Immature natural killer cell (primary cell): ENCODE measurements at regions not wholly inside any gene's neighbourhood (a gene's known extent, or its start where the extent isn't known, plus 50 kb on each side); places are given as distances from the start of the nearest gene placed in this dataset.

Experiments
- DNase-seq, 3 donors: peaks; one replicate each; pipeline ENCODE4 v3.0.0; 2022; ENCODE audit warnings: mixed read lengths in 1 of 3
- H3K27ac Mint-ChIP-seq, 6 donors: one replicate each; pipeline ENCODE4 v1.8.0; 2020; ENCODE audit warnings: mixed read lengths in 6 of 6, mild to moderate bottlenecking in 5 of 6, inconsistent platforms in 4 of 6, moderate library complexity in 3 of 6
- H3K27me3 Mint-ChIP-seq, 3 donors: one replicate each; pipeline ENCODE4 v1.8.0; 2020 to 2021; ENCODE audit warnings: low read depth in 3 of 3, mild to moderate bottlenecking in 3 of 3, mixed read lengths in 3 of 3, moderate library complexity in 3 of 3, inconsistent platforms in 1 of 3
- H3K36me3 Mint-ChIP-seq, 3 donors: one replicate each; pipeline ENCODE4 v1.8.0; 2020; ENCODE audit warnings: mixed read lengths in 3 of 3, inconsistent platforms in 2 of 3, mild to moderate bottlenecking in 2 of 3
- H3K4me1 Mint-ChIP-seq, 2 donors: one replicate each; pipeline ENCODE4 v1.8.0; 2020; ENCODE audit warnings: inconsistent platforms in 2 of 2, mild to moderate bottlenecking in 2 of 2, mixed read lengths in 2 of 2, moderate library complexity in 1 of 2
- H3K4me3 Mint-ChIP-seq, 5 donors: one replicate each; pipeline ENCODE4 v1.8.0; 2020; ENCODE audit warnings: mild to moderate bottlenecking in 5 of 5, mixed read lengths in 5 of 5, inconsistent platforms in 3 of 5, moderate library complexity in 3 of 5
- H3K9me3 Mint-ChIP-seq, 6 donors: one replicate each; pipeline ENCODE4 v1.8.0; 2020; ENCODE audit warnings: mild to moderate bottlenecking in 6 of 6, mixed read lengths in 6 of 6, inconsistent platforms in 4 of 6, moderate library complexity in 3 of 6

DNA sequence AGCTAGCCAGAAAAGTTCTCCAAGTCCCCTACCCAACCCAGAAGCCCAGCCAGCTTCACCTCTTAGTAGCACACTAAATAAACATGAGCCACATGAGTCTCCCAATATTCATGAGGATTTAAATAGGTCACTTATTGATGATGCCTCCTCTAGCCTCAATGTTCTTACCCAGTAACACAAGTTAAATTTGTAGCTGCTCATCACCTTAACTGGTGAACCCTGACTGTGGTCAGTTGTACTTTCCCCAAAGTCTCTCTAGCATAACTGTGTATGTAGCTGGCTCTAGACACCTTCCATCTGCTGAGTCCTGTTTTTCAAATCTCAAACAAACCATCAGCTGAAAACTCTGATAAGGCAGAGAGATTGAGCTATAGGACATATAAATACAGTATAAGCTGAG is 100.3 kb upstream of the ELAVL2 start:
- no peak for DNase-seq
- H3K9me3 Mint-ChIP-seq: peaks cover 3 to 47% (median 28%) of the 10 kb centered on the region in 6 donors
- no peaks in the 10 kb centered on the region for H3K4me1 Mint-ChIP-seq
- no peak overlapping the region for H3K27ac Mint-ChIP-seq
- H3K36me3 Mint-ChIP-seq: peaks cover 0 to 4% (median 0%) of the 10 kb centered on the region in 3 donors
- H3K4me3 Mint-ChIP-seq: no peak overlapping the region
- H3K27me3 Mint-ChIP-seq: no peaks in the 10 kb centered on the region

DNA sequence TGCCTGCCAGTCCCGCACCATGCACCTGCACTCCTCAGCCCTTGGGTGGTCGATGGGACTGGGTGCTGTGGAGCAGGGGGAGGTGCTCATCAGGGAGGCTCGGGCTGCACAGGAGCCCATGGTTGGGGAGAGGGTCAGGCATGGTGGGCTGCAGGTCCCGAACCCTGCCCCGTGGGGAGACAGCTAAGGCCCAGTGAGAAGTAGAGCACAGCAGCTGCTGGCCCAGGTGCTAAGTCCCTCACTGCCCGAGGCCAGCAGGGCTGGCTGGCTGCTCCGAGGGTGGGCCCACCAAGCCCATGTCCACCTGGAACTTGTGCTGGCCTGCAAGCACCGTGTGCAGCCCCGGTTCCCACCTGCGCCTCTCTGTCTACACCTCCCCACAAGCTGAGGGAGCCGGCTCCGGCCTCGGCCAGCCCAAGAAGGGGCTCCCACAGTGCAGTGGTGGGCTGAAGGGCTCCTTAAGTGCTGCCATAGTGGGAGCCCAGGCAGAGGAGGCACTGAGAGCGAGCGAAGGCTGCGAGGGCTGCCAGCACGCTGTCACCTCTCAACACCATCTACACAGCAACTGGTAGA is 88.5 kb upstream of the ELAVL2 start:
- no peak overlapping the region for H3K4me3 Mint-ChIP-seq
- H3K9me3 Mint-ChIP-seq: peaks cover 17 to 57% (median 30%) of the 10 kb centered on the region in 6 donors
- peaks cover 0 to 5% (median 0%) of the 10 kb centered on the region in 3 donors for H3K36me3 Mint-ChIP-seq
- H3K27me3 Mint-ChIP-seq: peaks cover 0 to 3% (median 0%) of the 10 kb centered on the region in 3 donors
- no peaks in the 10 kb centered on the region for H3K4me1 Mint-ChIP-seq
- DNase-seq: no peak
- H3K27ac Mint-ChIP-seq: no peak overlapping the region

DNA sequence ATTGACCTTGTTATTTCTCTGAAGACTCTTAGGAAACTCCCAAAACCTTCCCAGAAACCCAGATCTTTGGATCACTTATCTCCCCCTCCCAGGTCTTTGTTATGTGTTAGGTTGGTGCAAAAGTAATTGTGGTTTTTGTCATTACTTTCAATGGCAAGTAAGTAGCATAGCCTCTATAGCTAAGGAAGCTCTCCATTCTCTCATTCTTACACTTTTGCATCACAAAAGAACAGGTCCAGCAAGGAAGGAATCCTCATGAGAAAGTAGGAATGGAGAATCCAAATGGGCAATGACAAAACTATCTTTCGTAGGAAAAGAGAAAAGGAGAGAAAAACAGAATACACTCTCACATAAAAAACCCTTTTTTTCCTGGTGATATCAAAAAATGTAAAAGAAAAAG is 81.3 kb upstream of the ELAVL2 start:
- H3K36me3 Mint-ChIP-seq: no peaks in the 10 kb centered on the region
- no peaks in the 10 kb centered on the region for H3K4me1 Mint-ChIP-seq
- no peak for DNase-seq
- H3K9me3 Mint-ChIP-seq: peaks cover 9 to 51% (median 21%) of the 10 kb centered on the region in 6 donors
- no peak overlapping the region for H3K27ac Mint-ChIP-seq
- no peak overlapping the region for H3K4me3 Mint-ChIP-seq
- peaks cover 0 to 3% (median 2%) of the 10 kb centered on the region in 3 donors for H3K27me3 Mint-ChIP-seq

DNA sequence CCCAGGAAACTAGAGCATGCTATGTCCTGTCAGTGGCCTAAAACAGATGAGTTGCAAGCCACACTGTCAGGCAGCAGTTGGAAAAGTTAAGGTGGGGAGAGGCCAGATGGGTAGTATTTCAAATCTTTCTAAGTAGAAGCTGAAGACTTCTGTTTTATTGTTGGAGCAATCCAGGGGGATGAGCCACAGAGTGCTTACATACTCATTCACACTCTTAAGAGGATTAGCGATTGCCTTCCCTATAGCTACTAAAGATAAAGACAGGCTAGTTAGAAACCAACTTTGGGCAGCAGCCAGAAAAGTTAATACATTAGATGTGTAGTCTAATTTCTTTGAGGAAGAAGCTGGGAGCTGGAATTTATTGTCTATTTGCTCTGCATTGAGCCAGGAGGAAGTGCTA is 61.7 kb upstream of the ELAVL2 start:
- DNase-seq: no peak
- Mint-ChIP-seq H3K27me3 (no peaks in the 10 kb centered on the region), H3K27ac (no peak overlapping the region), H3K4me3 (no peak overlapping the region), H3K9me3 (peaks cover 21 to 53% (median 39%) of the 10 kb centered on the region in 6 donors), H3K36me3 (peaks cover 0 to 5% (median 0%) of the 10 kb centered on the region in 3 donors), H3K4me1 (no peaks in the 10 kb centered on the region)
